Embryonic facial prominence (tissue), 1 donor: ENCODE measurements at regions not wholly inside any gene's neighbourhood (a gene's known extent, or its start where the extent isn't known, plus 50 kb on each side); places are given as distances from the start of the nearest gene placed in this dataset.
A peak's percentile ranks its signal among the peaks of the same experiment; 100 is the strongest.

Experiments used
- DNase-seq: peaks from one replicate; pipeline ENCODE4 v3.0.0-alpha.2; 2016; ENCODE audit errors: extremely low spot score

DNA sequence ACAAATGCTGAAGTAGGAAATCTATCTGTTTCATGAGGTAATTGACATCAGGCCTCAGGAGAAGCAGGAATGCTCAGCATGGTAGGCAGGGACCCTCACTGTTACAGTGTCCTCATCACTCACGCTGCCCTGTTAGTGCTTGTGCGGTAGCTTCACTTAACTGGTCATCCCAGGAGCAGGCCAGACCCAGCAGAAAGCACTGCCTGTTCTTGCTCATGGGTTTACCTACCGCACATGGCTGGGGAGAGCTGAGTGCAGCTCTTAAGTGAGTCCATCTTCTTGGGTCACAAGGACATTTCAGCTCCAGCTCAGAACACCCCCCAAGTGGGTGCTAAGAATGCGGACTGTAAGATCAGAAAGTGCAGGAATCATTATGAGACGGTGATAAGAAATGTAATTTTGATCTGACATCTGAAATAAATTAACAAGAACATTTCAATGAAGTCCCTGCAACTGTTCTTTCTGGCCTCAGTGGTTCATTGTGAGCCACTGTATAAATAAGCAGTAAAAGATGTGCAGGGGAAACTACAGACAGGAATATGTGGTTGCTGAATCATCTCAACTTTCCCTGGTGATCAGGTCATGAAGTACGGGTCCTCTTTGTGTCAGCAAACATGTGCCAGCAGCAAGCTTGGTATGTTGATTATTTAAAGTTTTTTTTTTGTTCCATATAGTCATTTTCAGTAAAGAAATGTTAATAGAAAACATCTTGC is 757.7 kb upstream of the TMEM132C start:
- DNase-seq, result peak; percentile 15

DNA sequence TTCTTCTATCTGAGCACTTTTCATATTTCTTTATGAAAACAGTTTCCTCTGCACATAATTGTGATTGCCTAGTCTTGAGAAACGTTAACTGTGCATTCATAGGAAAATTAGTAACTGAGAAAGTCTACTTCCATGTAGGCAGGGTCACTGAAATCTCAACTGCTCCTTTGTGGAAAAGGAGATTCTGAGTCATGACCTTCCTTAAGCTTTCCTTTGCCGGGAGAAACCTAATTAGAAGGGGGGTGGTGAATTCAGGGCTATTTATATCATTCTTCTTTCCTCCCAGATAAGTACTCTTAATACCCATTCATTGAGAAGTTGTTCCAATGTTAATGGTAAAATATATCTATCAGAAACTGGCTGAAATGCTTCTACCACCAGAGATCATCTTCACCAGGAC is 751.0 kb upstream of the TMEM132C start:
- DNase-seq, result no peak

DNA sequence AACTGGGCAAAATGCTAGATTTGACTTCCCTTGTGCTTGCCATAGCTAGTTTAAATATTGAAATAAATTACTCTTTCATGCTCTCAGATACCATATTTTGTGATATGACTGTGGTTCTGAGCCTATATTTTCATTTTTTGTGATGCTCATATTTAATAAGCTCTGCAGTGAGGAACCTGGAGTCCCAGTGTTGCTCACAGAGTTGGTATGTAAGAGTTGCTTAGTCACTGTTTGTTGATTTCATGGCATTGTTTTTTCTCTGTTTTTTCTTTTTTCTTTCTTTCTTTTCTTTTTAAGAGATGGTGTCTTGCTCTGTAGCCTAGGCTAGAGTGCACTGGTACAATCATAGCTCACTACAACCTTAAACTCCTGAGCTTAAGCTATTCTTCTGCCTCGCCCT is 750.5 kb upstream of the TMEM132C start:
- DNase-seq, result no peak

DNA sequence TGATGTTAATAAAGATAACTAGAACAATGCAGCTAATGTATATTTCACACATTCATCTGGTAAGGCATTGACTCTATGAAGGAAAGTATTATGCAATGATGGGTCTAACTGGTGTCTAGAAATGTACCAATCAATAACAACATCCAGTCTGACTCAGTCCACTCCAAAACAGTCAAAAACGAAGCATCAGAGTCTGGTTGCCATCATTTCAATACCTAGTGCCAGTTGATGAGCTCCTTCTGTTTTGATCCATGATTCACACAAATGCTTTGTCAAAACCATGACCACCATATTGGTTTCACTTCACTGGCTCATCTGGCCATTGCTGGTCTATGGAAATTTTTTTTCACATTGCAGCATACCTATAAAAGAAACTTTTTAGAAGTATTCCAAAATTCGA is 747.2 kb upstream of the TMEM132C start:
- no peak for DNase-seq

DNA sequence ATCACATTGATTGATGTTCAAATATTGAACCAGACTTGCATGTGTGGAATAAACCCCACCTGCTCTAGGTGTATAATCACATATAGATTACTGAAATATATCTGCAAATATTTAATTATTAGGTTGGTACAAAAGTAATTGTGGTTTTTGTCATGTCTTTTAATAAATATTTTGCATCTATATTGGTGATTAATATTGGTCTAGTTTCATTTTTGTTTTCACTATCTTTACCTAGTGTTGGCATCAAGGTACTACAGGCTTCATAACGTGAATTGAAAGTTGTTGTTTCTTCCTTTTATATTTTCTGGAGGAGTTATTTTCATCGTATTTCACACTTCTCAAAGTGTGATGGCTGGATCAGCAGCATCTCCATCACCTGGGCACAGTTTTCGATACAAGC is 740.0 kb upstream of the TMEM132C start:
- no peak for DNase-seq

DNA sequence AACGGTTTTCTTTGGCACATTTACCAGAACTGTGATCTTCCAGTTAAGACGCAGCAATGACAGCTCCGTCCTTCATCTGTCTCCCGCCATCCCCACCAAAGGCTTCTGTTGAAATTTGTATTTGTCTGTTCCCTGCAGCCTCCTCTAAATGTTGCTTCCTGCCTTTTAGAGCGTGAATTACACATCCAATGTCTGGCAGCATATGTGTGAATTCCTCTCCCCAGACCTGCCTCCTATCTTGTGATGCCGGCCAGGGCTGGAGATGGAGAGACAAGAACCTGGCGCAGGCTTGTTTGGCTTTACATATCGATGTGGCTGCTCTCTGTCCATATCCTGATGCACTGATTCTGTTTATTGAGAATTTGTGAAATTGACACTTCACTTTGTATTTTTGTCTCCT is 738.4 kb upstream of the TMEM132C start:
- no peak for DNase-seq

DNA sequence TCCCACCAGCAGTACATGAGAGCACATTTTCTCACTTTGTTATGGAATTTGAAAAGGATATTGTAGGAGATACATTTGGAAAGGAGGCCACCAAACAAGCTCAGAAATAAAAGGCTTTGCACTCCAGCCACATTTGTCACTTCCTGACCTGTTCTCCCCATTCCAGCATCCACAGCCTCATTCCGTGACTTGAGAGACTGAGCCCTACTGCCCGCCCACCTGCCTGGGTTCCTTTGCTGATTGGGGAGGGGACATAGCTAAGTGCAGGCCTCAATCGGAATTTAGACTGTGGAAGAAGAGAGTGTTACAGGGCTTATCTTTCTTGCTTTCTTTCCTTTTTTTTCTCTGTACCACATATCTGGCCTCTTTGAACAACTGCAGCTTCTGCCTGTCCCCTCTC is 735.4 kb upstream of the TMEM132C start:
- no peak for DNase-seq

DNA sequence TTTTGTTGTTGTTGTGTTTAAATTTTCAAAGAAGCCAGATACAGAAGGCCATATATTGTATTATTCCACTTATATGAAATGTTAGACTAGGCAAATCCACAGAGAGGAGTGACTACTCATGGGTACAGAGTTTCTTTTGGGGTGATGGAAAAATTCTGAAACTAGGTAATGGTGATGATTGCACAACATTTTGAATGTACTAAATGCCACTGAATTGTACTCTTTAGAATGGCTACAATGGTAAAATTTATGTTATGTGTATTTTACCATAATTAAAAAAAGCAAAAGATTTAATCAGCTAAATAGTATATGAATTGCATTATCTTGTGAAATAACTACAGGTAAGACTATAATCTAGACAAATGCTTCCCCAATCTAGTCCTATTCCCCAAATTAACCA is 733.6 kb upstream of the TMEM132C start:
- no peak for DNase-seq

DNA sequence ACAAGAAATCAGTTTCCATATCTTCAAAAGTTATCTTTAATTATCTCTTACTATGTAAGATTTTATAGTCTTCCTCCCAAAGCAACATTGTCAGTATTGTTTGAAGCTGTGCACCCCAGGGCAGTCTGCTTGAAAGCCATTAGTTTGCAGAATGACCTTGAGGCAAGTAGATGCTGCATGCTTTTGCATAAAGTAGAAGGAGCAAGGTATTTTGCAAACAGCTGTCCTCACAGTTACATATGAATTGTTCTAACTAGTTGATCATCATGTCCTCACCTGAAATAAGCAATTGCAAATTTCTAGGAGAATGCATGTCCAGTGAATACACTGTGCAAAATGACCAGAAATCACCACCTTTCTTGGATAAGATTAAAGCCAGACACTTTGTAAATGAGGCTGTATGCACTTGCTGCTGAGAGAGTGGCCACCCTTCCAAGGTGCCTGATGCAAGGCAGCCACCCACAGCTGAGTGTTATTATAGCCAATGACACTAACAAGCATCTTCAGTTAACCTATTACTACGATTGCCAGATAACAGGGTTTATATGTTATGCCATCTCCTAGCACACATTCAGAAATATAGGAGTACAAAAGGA is 730.0 kb upstream of the TMEM132C start:
- no peak for DNase-seq

DNA sequence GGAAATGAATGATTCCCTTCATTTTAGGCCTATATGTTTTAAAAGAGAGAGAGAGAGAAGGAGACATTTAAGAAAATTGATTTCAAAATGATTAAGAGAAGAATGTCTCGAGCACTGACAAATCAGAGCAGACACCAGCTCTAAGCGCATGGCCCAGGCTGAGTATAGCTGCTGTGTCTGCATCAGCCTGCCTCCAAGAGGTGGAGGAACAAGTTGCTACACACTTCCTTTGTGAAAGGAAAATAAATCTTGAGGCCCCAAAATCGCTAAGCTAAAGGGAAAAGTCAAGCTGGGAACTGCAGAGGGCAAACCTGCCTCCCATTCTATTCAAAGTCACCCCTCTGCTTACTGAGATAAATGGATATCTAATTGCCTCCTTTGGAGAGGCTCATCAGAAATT is 728.7 kb upstream of the TMEM132C start:
- no peak for DNase-seq

DNA sequence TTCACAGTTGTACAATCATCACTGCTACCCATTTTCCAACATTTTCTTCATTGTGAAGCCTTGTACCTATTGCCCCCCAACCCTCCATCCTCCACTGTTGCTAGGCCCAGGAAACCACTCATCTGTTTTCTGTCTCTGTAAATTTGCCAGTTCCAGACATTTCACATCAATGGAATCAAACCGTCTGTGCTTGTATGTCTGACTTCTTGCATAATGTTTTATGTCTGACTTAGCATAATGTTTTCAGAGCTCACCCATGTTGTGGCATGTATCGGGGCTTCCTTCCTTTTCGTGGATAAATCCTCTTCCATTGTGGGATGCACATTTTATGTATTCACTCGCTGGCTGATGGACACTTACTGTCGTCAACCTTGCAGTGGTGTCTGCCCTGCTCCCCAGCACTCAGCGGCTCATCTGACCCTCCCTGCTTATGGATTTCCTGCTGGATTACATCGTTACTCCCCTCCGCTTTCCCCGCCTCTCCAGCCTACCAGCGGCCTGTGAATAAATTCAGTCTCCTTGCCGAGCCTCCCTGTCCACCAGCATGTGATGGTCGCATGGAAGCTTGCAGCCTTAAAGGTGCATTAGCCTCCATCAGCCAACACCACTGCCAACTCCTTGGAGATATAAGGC is 727.6 kb upstream of the TMEM132C start:
- no peak for DNase-seq

DNA sequence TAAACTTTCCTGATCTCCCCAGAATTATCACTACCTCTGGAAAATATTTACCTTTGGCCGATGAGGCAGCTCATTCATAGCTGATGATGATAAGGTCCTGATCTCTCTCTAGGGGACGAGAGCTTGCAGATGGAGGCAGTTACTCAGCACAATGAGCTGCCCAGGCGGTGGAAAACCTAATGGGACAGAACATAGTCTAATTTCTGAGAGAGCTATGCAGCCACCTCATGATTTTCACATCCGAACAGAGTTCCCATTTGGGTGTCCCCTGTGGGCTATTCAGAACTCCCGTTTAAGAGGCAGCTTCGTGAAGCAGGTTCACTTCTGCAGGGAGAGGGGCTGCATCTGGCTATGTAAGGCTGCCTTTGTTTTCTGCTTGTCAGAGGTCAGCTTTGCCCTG is 724.6 kb upstream of the TMEM132C start:
- DNase-seq, result no peak

DNA sequence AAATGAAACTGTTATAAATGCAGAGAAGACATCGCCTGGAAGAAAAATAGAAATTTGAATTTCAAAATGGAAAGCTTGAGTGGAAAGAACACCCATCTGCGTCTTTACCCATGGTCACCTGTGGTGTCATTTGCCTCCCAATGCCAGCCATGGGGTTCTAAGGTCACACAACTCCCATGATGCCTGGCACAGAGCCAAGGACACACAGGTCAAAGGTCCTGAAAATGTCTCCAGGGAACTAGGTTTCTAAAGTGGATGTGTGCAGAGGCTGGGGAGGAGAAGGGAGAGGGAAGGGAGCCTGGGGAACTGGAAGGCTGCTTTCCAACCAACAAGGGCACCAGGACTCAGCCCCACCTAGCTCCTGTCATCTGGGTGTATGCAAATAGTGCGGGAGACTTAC is 724.0 kb upstream of the TMEM132C start:
- DNase-seq, result no peak

DNA sequence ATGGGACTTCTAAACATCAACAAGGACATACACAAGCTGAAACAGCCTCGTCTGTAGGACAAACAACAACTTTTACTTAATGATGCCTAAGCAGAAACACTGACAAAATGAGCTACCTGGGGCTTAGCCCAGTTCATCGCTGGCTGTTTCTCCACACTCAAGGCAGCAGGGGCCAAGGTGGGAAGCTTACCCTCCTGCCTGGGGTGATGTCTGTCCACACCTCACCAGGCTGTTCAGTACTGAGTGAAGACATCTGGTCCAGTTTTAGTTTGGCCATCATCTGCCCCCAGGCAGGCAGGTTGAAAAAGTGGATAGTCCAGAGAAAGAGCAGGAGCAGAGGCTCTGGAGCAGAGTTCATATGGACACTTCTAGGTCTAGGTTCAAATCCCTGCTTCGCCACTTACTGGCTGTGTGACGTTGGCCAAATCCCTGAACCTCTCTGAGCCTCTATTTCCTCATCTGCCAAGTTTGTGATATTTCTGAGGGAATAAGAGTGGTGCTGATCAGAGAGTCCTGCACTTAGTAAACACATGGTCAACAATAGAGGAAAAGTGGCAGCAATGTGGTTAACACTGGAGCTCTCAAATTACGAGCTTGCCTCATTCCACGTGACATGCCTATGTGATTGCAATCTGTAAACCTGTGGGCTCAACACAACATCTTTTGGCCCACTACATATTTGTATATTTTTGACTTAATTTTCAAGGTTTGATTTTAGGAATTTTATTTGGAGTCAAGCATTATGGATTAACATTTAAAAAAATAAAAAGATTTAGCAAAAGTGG is 720.1 kb upstream of the TMEM132C start:
- no peak for DNase-seq

DNA sequence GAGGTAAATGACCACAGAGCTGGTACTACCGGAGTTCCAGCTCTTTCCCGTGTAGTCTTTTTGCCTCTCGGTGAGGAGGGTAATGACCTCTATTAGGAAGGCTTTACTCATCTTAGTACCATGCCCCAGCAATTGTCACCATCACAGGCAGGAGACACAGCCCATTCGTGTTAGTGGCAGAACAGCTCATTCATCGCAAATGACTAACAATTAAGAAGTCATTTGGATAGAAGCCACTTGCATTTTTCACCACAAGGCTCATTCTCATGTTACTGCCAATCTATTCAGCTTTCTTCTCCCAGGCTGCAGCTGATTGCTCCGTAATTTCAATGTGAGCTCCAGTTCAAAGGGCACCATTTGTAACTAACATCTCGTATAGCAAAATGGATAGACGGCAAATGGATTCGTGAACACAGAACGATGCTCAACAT is 718.8 kb upstream of the TMEM132C start:
- no peak for DNase-seq

DNA sequence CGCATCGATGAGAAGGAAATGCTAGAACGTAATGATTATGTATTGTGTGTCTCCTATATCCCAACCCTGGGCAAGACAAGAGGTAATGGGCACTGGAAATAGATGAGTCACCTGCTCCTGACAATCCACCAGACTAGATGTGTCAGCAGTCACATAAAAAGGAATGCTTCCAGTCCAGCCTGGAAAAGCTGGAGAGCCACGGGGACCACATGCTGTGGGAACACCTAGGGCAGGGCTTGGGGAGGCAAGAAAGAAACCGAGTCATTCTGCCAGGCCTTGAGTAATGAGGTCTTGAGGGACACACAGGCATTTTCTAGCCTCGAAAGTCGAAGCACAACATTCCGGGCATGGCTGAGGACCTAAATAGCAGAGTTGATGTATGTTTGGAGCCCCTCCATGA is 716.7 kb upstream of the TMEM132C start:
- no peak for DNase-seq

DNA sequence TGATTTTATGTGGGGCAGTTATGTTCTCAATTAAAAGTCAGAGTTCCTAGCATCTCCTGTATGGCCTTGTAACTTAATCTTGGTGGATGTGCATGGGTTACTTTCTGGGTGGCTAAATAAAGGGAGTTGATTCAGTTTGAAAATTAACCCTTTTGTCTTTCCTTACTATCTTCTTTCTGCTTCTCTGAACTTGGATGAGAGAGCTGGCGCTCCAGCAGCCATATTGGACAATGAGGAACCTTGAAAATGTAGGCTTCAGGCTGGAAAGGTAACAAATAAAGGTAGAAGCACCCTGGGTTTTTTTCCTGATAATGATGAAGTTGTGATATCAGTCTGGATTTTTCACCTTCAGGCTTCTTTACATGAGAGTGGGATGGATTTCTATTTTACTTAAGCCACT is 714.1 kb upstream of the TMEM132C start:
- DNase-seq, result no peak

DNA sequence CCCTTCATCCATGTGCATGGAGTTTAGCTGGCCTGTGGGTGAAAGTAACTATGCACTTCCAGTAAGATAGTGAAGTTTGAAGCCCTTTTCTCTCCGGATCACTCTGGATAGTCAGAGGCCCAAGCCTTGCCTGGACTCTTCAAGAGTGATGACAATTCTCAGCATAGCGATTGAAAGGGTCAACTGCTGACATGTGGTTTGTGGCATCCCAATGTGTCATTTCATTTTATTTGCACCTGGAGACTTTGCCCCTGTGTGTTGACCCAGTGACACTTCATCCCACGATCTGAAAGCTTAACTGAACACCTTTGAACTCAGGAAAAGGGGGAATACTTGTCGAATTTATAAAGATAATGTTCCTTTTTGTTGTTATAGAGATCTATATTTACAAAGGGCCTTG is 711.9 kb upstream of the TMEM132C start:
- DNase-seq, result no peak

DNA sequence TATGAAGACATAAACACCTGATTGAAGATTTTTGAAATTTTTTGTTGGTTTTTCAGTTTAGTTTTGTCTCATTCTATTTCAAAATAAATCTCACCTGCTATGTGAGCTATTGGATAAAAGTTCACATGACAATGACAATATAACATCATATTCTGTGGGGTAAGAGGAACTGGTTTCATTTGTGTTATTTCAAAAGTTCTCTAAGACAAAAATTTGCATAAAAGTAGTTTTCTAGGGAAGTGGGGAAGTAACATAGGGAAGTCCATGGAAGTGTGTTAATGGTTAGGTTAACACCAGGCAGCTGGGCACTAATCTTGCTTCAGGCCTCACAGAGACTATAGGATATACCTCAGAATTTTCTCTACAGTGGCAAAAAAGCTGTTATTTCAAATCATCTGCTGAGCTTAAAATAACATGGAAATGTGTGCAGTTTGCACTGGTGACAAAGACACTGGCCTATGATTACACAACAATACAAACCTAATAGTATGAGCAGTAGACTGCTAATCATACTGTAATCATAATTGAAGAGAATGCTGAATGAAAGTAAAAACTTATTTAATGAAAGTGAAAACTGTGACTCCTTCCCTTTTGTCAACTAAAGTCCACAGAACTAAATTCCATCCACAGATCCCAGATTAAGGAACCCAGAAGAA is 710.6 kb upstream of the TMEM132C start:
- DNase-seq, result no peak

DNA sequence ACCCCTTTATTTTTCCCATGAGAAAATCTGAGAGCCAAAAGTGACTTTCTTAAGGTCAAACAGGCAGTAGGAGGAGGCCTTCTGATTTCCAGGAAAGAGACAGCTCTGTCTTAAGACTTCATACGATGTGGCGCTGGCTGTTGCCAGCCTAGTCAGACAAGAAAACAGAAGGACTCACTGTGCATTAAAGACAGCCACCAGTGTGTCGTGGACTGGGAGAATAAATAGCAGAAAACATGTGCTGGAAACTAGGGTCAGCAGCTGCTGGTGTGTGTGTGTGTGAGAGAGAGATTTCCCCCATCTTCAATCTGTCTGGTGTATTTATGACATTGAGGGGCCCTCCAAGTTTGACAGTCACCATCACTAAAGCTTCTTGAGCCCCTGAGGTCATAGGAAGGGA is 708.6 kb upstream of the TMEM132C start:
- DNase-seq, result no peak

DNA sequence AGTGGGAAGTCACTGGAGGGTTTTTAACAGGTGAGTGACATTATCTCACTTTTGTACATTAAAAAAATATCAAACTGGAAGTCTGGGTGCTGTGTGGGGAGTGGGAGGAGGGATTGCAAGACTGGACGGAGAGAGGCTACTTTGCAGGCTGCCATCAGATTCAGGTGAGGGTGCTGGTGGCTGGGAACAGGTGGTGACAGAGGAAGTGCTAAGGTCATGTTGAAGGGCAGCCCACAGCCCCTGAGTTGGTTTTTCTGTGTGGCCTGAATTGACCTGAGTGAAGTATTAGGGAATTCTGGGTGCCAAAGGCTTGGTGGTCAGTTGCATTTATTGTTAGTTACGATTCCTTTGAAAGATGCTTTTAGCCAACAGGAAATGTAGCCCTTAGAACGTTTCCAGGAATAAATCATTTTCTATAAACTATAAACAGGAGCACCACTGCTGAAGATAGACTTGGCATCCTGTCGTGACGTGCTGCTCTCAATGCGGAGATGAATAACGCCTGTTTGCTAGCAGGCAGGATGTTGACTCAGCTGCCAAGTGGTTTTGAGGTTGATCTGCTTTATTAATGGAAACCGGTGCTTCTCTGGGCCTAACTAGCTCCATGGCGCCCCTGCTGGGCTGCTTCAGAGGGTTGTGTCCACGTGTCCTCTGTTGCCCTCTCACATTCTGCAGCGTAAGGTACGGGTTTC is 707.5 kb upstream of the TMEM132C start:
- peak; percentile 33 for DNase-seq
